ENCODE measurements at regions not wholly inside any gene's neighbourhood (a gene's known extent, or its start where the extent isn't known, plus 50 kb on each side); places are given as distances from the start of the nearest gene placed in this dataset.
"Not testable (repeated sequence)": the region's sequence is repeated elsewhere in the genome, so short reads cannot be mapped to it uniquely, and the experiment has no call there.

DNA sequence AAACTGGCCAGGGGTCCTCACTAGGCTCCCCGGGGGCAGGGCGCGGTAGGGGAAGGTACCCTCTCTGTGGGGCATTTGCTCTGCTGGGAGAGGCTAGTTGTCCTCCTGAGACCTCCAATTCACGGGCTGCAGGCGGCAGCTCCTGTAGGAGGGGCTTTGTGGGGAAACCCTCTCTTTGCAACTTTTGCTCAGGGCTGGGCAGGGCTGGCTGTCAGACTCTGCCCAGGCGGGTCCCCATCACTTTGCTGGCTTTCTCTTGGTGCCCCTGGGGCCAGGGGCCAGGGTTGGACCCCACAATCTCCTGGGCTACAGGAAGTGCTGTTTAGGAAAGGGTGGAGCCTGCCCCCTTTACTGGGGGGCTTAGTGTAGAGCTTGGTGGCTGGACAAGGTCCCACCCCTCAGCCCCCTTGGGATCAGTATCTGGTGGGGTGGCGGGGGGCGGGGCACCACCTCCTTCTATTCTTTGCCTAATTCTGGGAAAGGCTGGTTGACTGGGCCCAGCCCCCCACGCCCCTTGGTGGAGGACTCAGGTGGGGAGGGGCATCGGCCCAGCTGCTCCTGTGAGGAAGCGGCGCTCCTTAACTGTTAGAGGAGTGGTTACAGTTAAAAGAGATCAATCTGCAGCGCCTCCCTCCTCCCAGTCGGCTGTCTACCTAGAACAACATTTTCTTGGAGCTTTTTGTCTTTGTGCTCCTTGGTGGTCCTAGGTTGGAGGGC, 918.7 kb downstream of the AACS start:
- peak; percentile 6 for DNase-seq (ENCODE audit: low read depth)

GRCh38 chr12:125988545-125988944, 923.3 kb downstream of the AACS start:
- no peak for DNase-seq (ENCODE audit: low read depth)

GRCh38 chr12:125989696-125990095, 924.5 kb downstream of the AACS start:
- DNase-seq (ENCODE audit: low read depth): no peak

- no peak for DNase-seq (ENCODE audit: low read depth)
Measured at GRCh38 chr12:125996443-125996842, 931.2 kb downstream of the AACS start.

DNA sequence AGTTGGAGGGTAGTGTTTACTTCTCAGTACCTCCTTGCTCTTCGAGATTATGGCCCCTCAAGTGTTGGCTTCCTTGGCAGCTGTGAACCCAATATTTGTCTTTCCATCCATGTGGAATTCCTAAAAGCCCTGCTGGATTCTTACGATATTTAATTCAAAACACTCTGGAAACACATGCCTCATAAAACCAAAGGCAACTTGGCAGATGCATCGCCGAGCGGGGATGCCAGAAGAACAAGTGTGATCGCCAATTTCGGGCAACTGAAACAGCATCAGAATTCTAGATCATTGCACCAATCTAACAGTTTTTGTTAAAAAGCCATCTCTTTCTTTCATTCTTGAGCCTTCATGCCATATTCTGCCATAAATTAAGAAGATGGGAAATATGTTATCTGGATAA, 934.4 kb downstream of the AACS start:
- no peak for DNase-seq (ENCODE audit: low read depth)

GRCh38 chr12:126019385-126019784, 954.1 kb downstream of the AACS start:
- no peak for DNase-seq (ENCODE audit: low read depth)

DNA sequence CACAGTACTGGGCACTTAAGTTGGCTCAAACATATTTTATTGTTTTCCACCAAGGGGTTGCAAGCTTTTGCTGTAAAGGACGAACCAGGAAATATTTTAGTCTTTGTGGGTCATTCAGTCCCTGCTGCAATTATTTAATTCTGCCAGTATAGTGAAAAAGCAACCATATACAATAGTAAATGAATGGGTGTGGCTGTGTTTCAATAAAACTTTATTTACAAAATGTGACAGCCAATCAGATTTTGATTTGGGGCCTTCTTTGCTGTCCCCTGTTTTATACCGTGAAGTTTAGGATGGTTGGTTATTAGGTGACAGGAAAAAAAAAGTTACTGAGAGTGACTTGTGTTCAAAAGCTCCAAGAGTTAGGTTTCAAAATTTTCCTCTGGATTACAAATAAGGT, 956.4 kb downstream of the AACS start:
- DNase-seq (ENCODE audit: low read depth): no peak

DNA sequence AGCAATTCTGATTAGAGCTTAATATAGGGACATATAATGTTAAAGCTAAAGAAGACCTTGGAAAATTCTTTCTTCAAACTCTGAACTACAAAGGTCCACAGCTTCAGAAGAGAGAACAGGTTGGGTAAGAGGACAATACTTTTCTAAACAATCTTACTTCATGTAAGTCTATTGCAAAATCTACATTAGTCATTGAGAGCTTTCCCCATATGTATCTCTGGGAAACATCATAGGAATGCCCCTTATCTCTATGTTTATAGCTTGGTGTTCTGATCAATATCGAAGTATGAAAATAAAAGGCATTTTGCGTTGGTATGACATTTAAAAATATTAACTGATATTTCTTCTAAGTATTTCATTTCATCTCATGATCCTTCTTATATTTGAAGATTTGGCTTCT, 962.6 kb downstream of the AACS start:
- no peak for DNase-seq (ENCODE audit: low read depth)

DNA sequence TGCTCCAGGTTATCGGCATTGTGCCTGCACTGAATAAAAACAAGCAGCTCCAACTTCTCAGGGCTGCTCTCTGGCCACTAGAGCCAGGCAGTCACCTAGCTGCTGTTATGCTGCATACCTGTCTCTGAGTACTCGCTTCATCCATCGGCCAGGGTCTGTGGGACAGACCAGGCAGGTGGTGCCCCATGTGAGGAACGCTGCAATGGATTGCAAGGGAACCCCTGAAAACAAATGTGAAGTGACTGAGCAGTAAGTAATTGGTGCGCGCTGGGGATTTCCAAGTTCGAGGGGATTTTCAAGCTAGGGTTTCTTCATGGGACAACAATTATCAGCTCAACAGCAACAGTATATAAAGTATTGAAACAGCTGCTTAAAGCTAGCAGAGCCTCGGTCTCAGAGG, 965.3 kb downstream of the AACS start:
- DNase-seq (ENCODE audit: low read depth): no peak

GRCh38 chr12:126033751-126034150, 968.5 kb downstream of the AACS start:
- DNase-seq (ENCODE audit: low read depth): no peak

DNA sequence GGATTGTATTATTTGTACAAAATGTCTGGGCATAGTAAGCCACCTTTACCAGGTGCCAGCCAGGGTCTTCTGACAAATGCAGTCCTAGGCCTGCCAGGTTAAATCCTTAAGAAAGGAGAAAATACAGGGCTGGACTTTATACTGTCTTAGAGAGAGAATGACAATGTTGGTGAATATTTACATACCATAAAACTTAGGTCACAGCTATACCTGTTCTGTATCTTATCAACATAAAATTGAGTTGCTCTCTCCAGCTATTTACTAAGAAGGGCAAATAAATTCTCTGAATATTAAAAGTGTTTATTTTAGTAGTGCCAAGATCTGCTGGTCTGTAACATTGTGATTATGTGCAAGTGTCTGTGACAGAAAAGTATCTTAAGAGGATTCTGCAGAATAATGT, 971.1 kb downstream of the AACS start:
- DNase-seq (ENCODE audit: low read depth): no peak

DNA sequence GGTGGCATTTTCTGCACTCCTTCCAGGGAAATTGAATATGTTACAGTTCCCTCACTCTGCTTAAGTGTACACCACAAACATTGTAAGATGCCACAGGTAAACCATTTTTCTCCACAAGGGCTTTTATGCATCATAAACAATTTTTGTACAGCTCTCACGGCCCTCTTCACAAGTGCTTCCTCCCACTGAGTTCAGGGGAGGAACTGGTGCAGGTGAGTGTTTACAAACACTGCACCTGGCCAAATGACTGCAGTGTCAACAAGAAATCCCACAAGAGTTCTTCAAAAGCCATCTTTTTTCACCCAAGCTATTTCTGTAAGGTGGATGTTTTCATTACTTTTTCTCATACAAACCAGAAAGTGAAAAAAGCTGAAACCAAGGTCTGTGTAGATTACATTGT, 973.2 kb downstream of the AACS start:
- DNase-seq (ENCODE audit: low read depth): no peak

GRCh38 chr12:126040307-126040706, 975.1 kb downstream of the AACS start:
- DNase-seq (ENCODE audit: low read depth): no peak

DNA sequence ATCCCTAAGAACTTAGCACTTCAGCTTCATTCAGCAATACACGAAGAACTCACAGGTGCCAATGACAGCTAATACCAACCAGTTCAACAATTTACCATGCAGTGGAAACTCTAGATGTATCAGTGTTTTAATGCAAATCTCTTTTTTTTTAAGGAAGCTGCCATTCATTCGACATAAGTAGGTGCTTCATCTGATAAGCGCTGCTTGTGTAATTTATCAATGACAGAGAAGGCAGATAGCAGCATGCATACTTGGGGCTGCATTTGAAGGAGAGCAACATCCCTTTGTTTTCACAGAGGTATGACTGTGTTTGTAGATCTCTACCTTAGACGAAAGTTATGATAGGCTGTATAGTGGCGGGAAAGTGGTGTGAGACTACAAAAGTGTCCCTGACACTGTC, 977.1 kb downstream of the AACS start:
- no peak for DNase-seq (ENCODE audit: low read depth)

DNA sequence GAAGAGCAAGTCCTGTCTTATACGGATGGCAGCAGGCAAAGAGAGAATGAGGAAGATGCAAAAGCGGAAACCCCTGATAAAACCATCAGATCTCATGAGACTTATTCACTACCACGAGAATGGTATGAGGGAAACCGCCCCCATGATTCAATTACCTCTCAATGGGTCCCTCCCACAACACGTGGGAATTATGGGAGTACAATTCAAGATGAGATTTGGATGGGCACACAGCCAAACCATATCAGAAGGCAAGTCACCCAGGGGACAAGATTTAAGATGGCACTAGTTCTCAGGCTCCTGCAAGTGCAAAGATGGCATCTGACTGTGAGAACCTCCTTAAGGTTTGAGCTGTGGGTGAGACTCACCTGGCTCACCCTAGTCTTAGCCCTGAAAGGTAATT, 984.3 kb downstream of the AACS start:
- not testable (repeated sequence) for DNase-seq (ENCODE audit: low read depth)

DNA sequence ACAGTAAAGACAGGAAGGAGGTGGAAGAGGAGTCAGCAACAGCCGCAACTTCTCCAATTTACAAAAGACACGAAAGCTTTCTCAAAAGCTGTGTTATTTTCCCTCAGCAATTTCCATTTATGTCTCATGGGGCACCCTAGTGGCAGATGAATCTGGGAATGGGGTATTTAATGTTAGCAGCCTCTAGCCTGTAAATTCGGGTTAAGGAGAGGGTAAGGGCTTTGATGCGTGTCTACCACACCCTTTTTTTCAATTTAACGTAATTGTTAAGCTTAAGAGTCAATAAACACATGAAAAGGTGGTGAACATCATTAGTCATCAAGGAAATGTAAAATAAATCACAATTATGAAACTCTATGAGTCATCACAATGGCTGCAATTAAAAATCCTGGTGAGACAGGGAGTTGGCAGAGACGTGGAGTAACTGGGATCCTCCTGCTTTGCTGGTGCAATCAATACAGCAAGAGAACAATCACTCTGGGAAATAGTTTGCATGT, 986.4 kb downstream of the AACS start:
- DNase-seq (ENCODE audit: low read depth): peak; percentile 37

- DNase-seq (ENCODE audit: low read depth): peak; percentile 68
Measured at GRCh38 chr12:126055521-126055920, 990.3 kb downstream of the AACS start.

DNA sequence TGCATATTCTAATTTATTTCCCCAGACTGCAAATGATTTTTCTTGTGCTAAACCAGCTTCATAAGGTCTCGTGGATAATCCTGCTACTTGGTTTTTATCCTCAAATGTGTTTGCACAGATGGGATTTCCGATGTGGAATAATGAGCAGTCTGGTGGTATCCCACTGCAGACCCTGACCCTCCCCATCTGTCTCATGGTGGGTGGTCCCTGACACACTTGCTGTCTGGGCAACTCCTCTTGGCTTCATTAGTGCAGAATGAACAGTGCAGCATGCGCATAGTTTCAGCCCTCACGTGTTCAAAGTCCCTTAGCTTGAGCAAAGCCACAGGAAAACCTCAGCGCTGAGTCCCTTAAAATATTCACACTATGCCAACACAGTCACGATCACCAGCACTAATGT, 996.5 kb downstream of the AACS start:
- no peak for DNase-seq (ENCODE audit: low read depth)

- DNase-seq (ENCODE audit: low read depth): no peak
Measured at GRCh38 chr12:126064028-126064427, 998.8 kb downstream of the AACS start.

DNA sequence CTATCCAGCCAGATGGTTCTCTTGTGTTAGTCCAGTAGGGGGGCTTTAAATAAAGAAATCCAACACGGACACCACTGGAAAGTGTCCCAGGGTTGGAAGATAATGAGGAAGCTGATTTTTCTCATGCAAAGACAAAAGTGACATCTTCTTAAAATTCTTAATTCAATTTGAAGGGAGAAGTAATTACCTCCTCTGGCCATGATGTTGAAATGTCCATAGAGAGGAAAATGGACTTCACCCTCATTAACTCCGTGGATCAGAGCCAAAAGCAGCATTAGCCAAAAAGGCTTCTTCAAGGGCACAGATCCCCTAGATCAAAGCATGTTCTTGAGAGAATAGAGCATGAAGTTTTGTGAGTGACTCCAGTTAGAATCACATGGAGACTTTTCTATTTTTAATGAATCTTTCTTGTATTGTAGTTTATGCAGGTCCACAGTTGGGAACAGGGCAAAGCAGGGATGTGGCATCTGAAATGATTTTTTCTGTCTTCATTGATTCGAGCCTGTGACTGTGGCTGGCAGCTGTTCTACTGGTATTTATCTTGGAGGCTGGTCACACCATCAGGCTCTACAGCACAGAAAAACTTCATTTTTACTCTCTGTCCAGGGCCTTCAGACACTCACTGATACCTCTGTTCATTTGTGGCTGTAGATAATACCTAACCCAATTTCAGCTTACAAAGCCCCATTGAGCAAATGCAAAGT, 1002.5 kb downstream of the AACS start:
- DNase-seq (ENCODE audit: low read depth): no peak

GRCh38 chr12:126069549-126070165, 1004.4 kb downstream of the AACS start:
- peak; percentile 43 for DNase-seq (ENCODE audit: low read depth)

GRCh38 chr12:126076515-126076914, 1011.3 kb downstream of the AACS start:
- no peak for DNase-seq (ENCODE audit: low read depth)

DNA sequence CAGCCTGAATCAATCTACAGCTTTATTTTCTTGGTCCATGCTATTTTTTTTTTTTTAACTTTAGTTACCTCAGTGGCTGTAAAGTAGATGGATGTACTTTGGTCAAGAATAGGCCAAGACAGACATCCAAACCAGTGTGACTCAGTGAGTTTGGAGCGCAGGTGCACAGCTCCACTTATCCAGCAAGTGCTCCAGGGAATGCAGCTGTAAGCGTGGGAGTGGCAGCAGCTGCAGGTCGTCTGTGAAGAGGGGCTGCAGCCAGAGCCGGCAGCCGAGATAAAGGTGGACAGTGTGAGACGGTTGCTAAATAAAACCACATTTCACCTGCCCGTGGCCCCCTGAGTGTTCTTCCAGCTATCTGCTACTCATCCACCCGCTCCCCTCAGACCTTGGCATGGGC, 1018.7 kb downstream of the AACS start:
- no peak for DNase-seq (ENCODE audit: low read depth)

Data from Daoy (cell line).